A673 (cell line): ENCODE measurements at regions not wholly inside any gene's neighbourhood (a gene's known extent, or its start where the extent isn't known, plus 50 kb on each side); places are given as distances from the start of the nearest gene placed in this dataset.

Experiments used
- CTCF ChIP-seq: fragments of 300-800, 200-600 bp; sonication (generic); conservative IDR thresholded peaks from 2 replicates; pipeline ENCODE4 v1.5.1; 2017; ENCODE audit warnings: low read depth, mild to moderate bottlenecking, antibody characterized with exemption, low read length, moderate library complexity, mixed read lengths
- EZH2 ChIP-seq: fragments of 200-600 bp; sonication (generic); IDR thresholded peaks from 2 replicates; pipeline ENCODE4 v1.6.1; 2017; ENCODE audit warnings: borderline replicate concordance, low read depth, mild to moderate bottlenecking, mixed read lengths, antibody characterized with exemption, low read length; ENCODE audit not compliant: poor library complexity, severe bottlenecking

DNA sequence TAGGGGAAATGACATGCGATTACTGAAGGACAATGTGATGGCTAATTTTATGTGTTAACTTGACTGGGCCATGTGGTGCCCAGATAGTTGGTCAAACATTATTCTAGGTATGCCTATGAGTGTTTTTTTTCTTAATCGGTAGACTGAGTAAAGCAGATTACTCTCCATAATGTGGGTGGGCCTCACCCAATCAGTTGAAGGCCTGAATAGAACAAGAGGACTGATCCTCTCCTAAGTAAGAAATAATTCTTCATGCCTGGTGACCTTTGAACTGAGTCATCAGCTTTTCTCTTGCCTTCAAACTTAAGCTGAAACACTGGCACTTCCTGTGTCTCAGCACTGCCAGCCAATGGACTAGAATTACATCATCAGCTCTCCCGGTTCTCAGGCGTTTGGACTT lies 164.0 kb upstream of the FGF13 start:
- TF ChIP-seq CTCF (no peak), EZH2 (no peak)
